GM23338 (cell line): ENCODE measurements at regions not wholly inside any gene's neighbourhood (a gene's known extent, or its start where the extent isn't known, plus 50 kb on each side); places are given as distances from the start of the nearest gene placed in this dataset.

Experiments
- ATAC-seq: fragments of 200-7000 bp; cut with Tn5 transposase; 3 replicates; pipeline ENCODE4 v1.9.1; 2020
- DNase-seq: peaks from one replicate; pipeline ENCODE4 v3.0.0-alpha.2; 2015; ENCODE audit warnings: low spot score
- H2AFZ ChIP-seq: fragments of 200-600 bp; sonication (generic); 2 replicates; pipeline ENCODE4 v1.8.0; 2016; ENCODE audit warnings: antibody characterized with exemption, mild to moderate bottlenecking, moderate library complexity
- H3F3A ChIP-seq: fragments of 200-600 bp; sonication (generic); replicated peaks from 2 replicates; pipeline ENCODE4 v1.8.0; 2017; ENCODE audit warnings: antibody characterized with exemption, mixed run types, low read depth
- H3K27ac ChIP-seq: fragments of 200-600 bp; sonication (generic); 2 replicates; pipeline ENCODE4 v1.6.1; 2016; ENCODE audit warnings: low read depth
- H3K27me3 ChIP-seq: fragments of 200-600 bp; sonication (generic); 2 replicates; pipeline ENCODE4 v1.8.0; 2016; ENCODE audit warnings: mild to moderate bottlenecking, mixed run types, moderate library complexity; ENCODE audit not compliant: insufficient read depth
- H3K36me3 ChIP-seq: fragments of 200-600 bp; sonication (generic); 2 replicates; pipeline ENCODE4 v1.8.0; 2016; ENCODE audit warnings: mild to moderate bottlenecking; ENCODE audit not compliant: insufficient read depth
- H3K4me1 ChIP-seq: fragments of 200-600 bp; sonication (generic); 2 replicates; pipeline ENCODE4 v1.8.0; 2016; ENCODE audit warnings: mild to moderate bottlenecking, moderate library complexity; ENCODE audit not compliant: insufficient read depth
- H3K4me2 ChIP-seq: fragments of 200-600 bp; sonication (generic); 2 replicates; pipeline ENCODE4 v1.7.1; 2017; ENCODE audit warnings: mixed run types
- H3K4me3 ChIP-seq: fragments of 200-600 bp; sonication (generic); 2 replicates; pipeline ENCODE4 v1.6.1; 2016; ENCODE audit warnings: mixed run types
- H3K79me2 ChIP-seq: fragments of 200-600 bp; sonication (generic); replicated peaks from 2 replicates; pipeline ENCODE4 v1.8.0; 2017; ENCODE audit warnings: mild to moderate bottlenecking; ENCODE audit not compliant: insufficient read depth
- H3K9me2 ChIP-seq: fragments of 200-600 bp; sonication (generic); 2 replicates; pipeline ENCODE4 v1.8.0; 2017; ENCODE audit not compliant: insufficient read depth
- H4K20me1 ChIP-seq: fragments of 200-600 bp; sonication (generic); replicated peaks from 2 replicates; pipeline ENCODE4 v1.8.0; 2017; ENCODE audit warnings: mild to moderate bottlenecking; ENCODE audit not compliant: insufficient read depth
- H3K27ac Mint-ChIP-seq: 2 replicates; pipeline ENCODE4 v1.8.0; 2020; ENCODE audit warnings: inconsistent platforms, mild to moderate bottlenecking, moderate library complexity, mixed read lengths
- H3K27me3 Mint-ChIP-seq: 3 replicates; pipeline ENCODE4 v1.8.0; 2022; ENCODE audit warnings: low read depth, mild to moderate bottlenecking, moderate library complexity, mixed read lengths, inconsistent platforms; ENCODE audit not compliant: insufficient read depth, poor library complexity
- H3K36me3 Mint-ChIP-seq: 3 replicates; pipeline ENCODE4 v1.8.0; 2021; ENCODE audit warnings: low read depth, mild to moderate bottlenecking, inconsistent platforms, moderate library complexity, mixed read lengths
- H3K4me1 Mint-ChIP-seq: 3 replicates; pipeline ENCODE4 v1.8.0; 2020; ENCODE audit warnings: mild to moderate bottlenecking, inconsistent platforms, mixed read lengths
- H3K4me3 Mint-ChIP-seq: 3 replicates; pipeline ENCODE4 v1.8.0; 2021; ENCODE audit warnings: moderate library complexity, mild to moderate bottlenecking, inconsistent platforms, mixed read lengths
- H3K9me3 Mint-ChIP-seq: 3 replicates; pipeline ENCODE4 v1.8.0; 2020; ENCODE audit warnings: moderate library complexity, mild to moderate bottlenecking, inconsistent platforms, mixed read lengths
- CREB1 ChIP-seq: fragments of 250-450 bp; sonication (Bioruptor Pico); IDR thresholded peaks from 2 replicates; pipeline ENCODE4 v1.5.0; 2020; ENCODE audit warnings: low read depth, mild to moderate bottlenecking, moderate library complexity
- CTCF ChIP-seq, 2 experiments: fragments of 200-600 bp in 1 of 2; sonication (generic) in 1 of 2; conservative IDR thresholded peaks; 2 replicates each; pipeline versions ENCODE4 v1.5.1 to v1.6.1; 2016 to 2017; ENCODE audit warnings: antibody characterized with exemption in 2 of 2, low read depth in 2 of 2, mild to moderate bottlenecking in 2 of 2, moderate library complexity in 1 of 2
- ETS1 ChIP-seq: IDR thresholded peaks from 2 replicates; pipeline ENCODE4 v1.6.1; 2016; ENCODE audit warnings: antibody characterized with exemption
- EZH2 ChIP-seq: fragments of 200-600 bp; sonication (generic); IDR thresholded peaks from one replicate; pipeline ENCODE4 v1.8.0; 2017; ENCODE audit warnings: antibody characterized with exemption, mild to moderate bottlenecking, low read depth; ENCODE audit not compliant: unreplicated experiment
- EZH2phosphoT487 ChIP-seq: fragments of 200-600 bp; sonication (generic); IDR thresholded peaks from one replicate; pipeline ENCODE4 v1.8.1; 2018; ENCODE audit warnings: antibody characterized with exemption; ENCODE audit not compliant: unreplicated experiment
- JUNB ChIP-seq: IDR thresholded peaks from one replicate; pipeline ENCODE4 v1.6.1; 2016; ENCODE audit warnings: antibody characterized with exemption; ENCODE audit not compliant: unreplicated experiment
- NANOG ChIP-seq: IDR thresholded peaks from 2 replicates; pipeline ENCODE4 v1.6.1; 2016; ENCODE audit warnings: antibody characterized with exemption, borderline replicate concordance
- POLR2AphosphoS5 ChIP-seq: IDR thresholded peaks from 2 replicates; pipeline ENCODE4 v1.6.1; 2016; ENCODE audit warnings: antibody characterized with exemption, low read depth
- REST ChIP-seq: IDR thresholded peaks from one replicate; pipeline ENCODE4 v1.6.1; 2018; ENCODE audit warnings: antibody characterized with exemption; ENCODE audit not compliant: unreplicated experiment
- STAT1 ChIP-seq: IDR thresholded peaks from one replicate; pipeline ENCODE4 v1.6.1; 2016; ENCODE audit warnings: antibody characterized with exemption; ENCODE audit not compliant: unreplicated experiment
- ZNF114 ChIP-seq: fragments of 250-450 bp; sonication (Bioruptor Pico); IDR thresholded peaks from 2 replicates; pipeline ENCODE4 v1.5.0; 2020; ENCODE audit warnings: mild to moderate bottlenecking, moderate library complexity
- ZNF331 ChIP-seq: fragments of 250-450 bp; sonication (Bioruptor Pico); IDR thresholded peaks from 2 replicates; pipeline ENCODE4 v1.5.0; 2020; ENCODE audit warnings: low read depth, mild to moderate bottlenecking, moderate library complexity
- ZNF462 ChIP-seq: fragments of 250-450 bp; sonication (Bioruptor Pico); IDR thresholded peaks from 2 replicates; pipeline ENCODE4 v1.5.0; 2020; ENCODE audit warnings: mild to moderate bottlenecking, moderate library complexity

GRCh38 chr14:21825845-21826244, 152.2 kb upstream of the OR4E1 start:
- H3K36me3 ChIP-seq, result no peaks in the 10 kb centered on the region
- Mint-ChIP-seq H3K9me3 (no peaks in the 10 kb centered on the region), H3K27me3 (no peaks in the 10 kb centered on the region), H3K4me3 (no peak overlapping the region), H3K4me1 (peaks cover 10% of the 10 kb centered on the region), H3K36me3 (no peaks in the 10 kb centered on the region), H3K27ac (no peak overlapping the region)
- ATAC-seq (no peak), DNase-seq (no peak)
- no peak overlapping the region for H2AFZ ChIP-seq
- peaks cover 5% of the 10 kb centered on the region; the same call in 1 of the 2 replicates for H3K4me1 ChIP-seq
- H3K27ac ChIP-seq, result no peak overlapping the region
- no peak overlapping the region for H3K4me3 ChIP-seq
- H4K20me1 ChIP-seq, result no peaks in the 10 kb centered on the region
- no peak overlapping the region for H3K4me2 ChIP-seq
- TF ChIP-seq ZNF462 (CRISPR knock-in tag) (no peak), ETS1 (no peak), ZNF331 (CRISPR knock-in tag) (no peak), CREB1 (CRISPR knock-in tag) (no peak), NANOG (no peak), POLR2AphosphoS5 (no peak), EZH2 (no peak), ZNF114 (no peak), JUNB (no peak), STAT1 (no peak), EZH2phosphoT487 (no peak), REST (no peak), CTCF (conservative IDR thresholded peaks at IDR 0.05; ENCODE audit: low read depth in 2 of 2) (no peak)
- no peaks in the 10 kb centered on the region for H3K9me2 ChIP-seq
- no peaks in the 10 kb centered on the region for H3F3A ChIP-seq
- H3K27me3 ChIP-seq, result no peaks in the 10 kb centered on the region
- no peaks in the 10 kb centered on the region for H3K79me2 ChIP-seq
